NB4 (cell line): ENCODE measurements at regions not wholly inside any gene's neighbourhood (a gene's known extent, or its start where the extent isn't known, plus 50 kb on each side); places are given as distances from the start of the nearest gene placed in this dataset.
"Not testable (repeated sequence)": the region's sequence is repeated elsewhere in the genome, so short reads cannot be mapped to it uniquely, and the experiment has no call there.

Experiments used
- DNase-seq: peaks from one replicate; pipeline ENCODE4 v3.0.0; 2010; ENCODE audit warnings: low read depth
- H3K4me3 ChIP-seq: one replicate; pipeline ENCODE4 v1.5.1; 2011; ENCODE audit warnings: mild to moderate bottlenecking, low read depth, low read length, moderate library complexity
- CTCF ChIP-seq: IDR thresholded peaks from one replicate; pipeline ENCODE4 v1.5.1; 2012; ENCODE audit warnings: low read depth, low read length
- MAX ChIP-seq: IDR thresholded peaks from 2 replicates; pipeline ENCODE4 v1.6.1; 2011; ENCODE audit warnings: low read depth, low read length
- MYC ChIP-seq: IDR thresholded peaks from 2 replicates; pipeline ENCODE4 v1.6.1; 2011; ENCODE audit warnings: low read depth, low read length
- POLR2A ChIP-seq: IDR thresholded peaks from 2 replicates; pipeline ENCODE4 v1.6.1; 2011; ENCODE audit warnings: mild to moderate bottlenecking; ENCODE audit not compliant: insufficient read length; ENCODE audit errors: extremely low read depth

GRCh38 chr7:120079704-120080103 is 193.3 kb upstream of the KCND2 start:
- H3K4me3 ChIP-seq = no peak overlapping the region
- peak; percentile 23 for DNase-seq
- no peak for TF ChIP-seq MYC
- TF ChIP-seq POLR2A = no peak
- TF ChIP-seq MAX = no peak
- TF ChIP-seq CTCF = no peak

GRCh38 chr7:120086468-120086867 is 186.5 kb upstream of the KCND2 start:
- DNase-seq = not testable (repeated sequence)

GRCh38 chr7:120089968-120090367 is 183.0 kb upstream of the KCND2 start:
- no peak overlapping the region for H3K4me3 ChIP-seq
- no peak for TF ChIP-seq POLR2A
- no peak for TF ChIP-seq CTCF
- peak; percentile 54 for DNase-seq

More at GRCh38 chr7:120086468-120086867, 186.5 kb upstream of the KCND2 start:
- not testable (repeated sequence) for H3K4me3 ChIP-seq

- no peak overlapping the region for H3K4me3 ChIP-seq
- TF ChIP-seq MAX (no peak), MYC (no peak), POLR2A (no peak), CTCF (no peak)
- no peak for DNase-seq
Measured at GRCh38 chr7:120091807-120092206, 181.2 kb upstream of the KCND2 start.

- DNase-seq = no peak
- no peak overlapping the region for H3K4me3 ChIP-seq
- TF ChIP-seq MAX = no peak
- no peak for TF ChIP-seq POLR2A
- no peak for TF ChIP-seq CTCF
- TF ChIP-seq MYC = no peak
Measured at GRCh38 chr7:120097020-120097419, 176.0 kb upstream of the KCND2 start.

- TF ChIP-seq POLR2A (no peak), MAX (no peak), CTCF (no peak), MYC (no peak)
- DNase-seq = no peak
- H3K4me3 ChIP-seq = no peak overlapping the region
Measured at GRCh38 chr7:120097774-120098173, 175.2 kb upstream of the KCND2 start.
